H9 (cell line): ENCODE measurements at regions not wholly inside any gene's neighbourhood (a gene's known extent, or its start where the extent isn't known, plus 50 kb on each side); places are given as distances from the start of the nearest gene placed in this dataset.

Experiments
- DNase-seq: peaks from one replicate; pipeline ENCODE4 v3.0.0-alpha.2; 2017
- H2AFZ ChIP-seq: one replicate; pipeline ENCODE4 v1.6.1; 2013; ENCODE audit warnings: mild to moderate bottlenecking, low read length, control low read depth, moderate library complexity
- H2AK5ac ChIP-seq: 2 replicates; pipeline ENCODE4 v1.6.1; 2013; ENCODE audit warnings: low read length, control low read depth, mixed read lengths; ENCODE audit not compliant: insufficient read length
- H2BK120ac ChIP-seq: one replicate; pipeline ENCODE4 v1.6.1; 2013; ENCODE audit warnings: low read depth, mild to moderate bottlenecking, low read length, control low read depth, inconsistent platforms; ENCODE audit not compliant: poor library complexity, severe bottlenecking
- H2BK12ac ChIP-seq: 2 replicates; pipeline ENCODE4 v1.6.1; 2013; ENCODE audit warnings: low read length, control low read depth, mixed read lengths, low read depth; ENCODE audit not compliant: insufficient read length
- H2BK15ac ChIP-seq: 2 replicates; pipeline ENCODE4 v1.6.1; 2013; ENCODE audit warnings: low read depth, low read length, control low read depth
- H2BK20ac ChIP-seq: one replicate; pipeline ENCODE4 v1.6.1; 2013; ENCODE audit warnings: low read depth, mild to moderate bottlenecking, low read length, control low read depth, inconsistent platforms; ENCODE audit not compliant: poor library complexity, severe bottlenecking
- H2BK5ac ChIP-seq: 2 replicates; pipeline ENCODE4 v1.6.1; 2013; ENCODE audit warnings: low read length, control low read depth, mixed read lengths; ENCODE audit not compliant: insufficient read length
- H3K14ac ChIP-seq: 2 replicates; pipeline ENCODE4 v1.6.1; 2013; ENCODE audit warnings: low read length, control low read depth; ENCODE audit not compliant: insufficient read depth
- H3K18ac ChIP-seq: 2 replicates; pipeline ENCODE4 v1.6.1; 2013; ENCODE audit warnings: low read depth, mild to moderate bottlenecking, mixed read lengths, low read length, control low read depth; ENCODE audit not compliant: insufficient read length
- H3K23ac ChIP-seq: 2 replicates; pipeline ENCODE4 v1.6.1; 2013; ENCODE audit warnings: low read length, control low read depth, mixed read lengths, low read depth; ENCODE audit not compliant: insufficient read length
- H3K23me2 ChIP-seq: 2 replicates; pipeline ENCODE4 v1.6.1; 2013; ENCODE audit warnings: low read depth, mild to moderate bottlenecking, mixed read lengths, low read length, control low read depth; ENCODE audit not compliant: insufficient read length, poor library complexity, severe bottlenecking
- H3K27ac ChIP-seq: 2 replicates; pipeline ENCODE4 v1.5.1; 2013; ENCODE audit warnings: low read length, control low read depth, mixed read lengths, low read depth; ENCODE audit not compliant: insufficient read length
- H3K27me3 ChIP-seq: 2 replicates; pipeline ENCODE4 v1.6.1; 2013; ENCODE audit warnings: low read length, control low read depth, inconsistent platforms; ENCODE audit not compliant: insufficient read depth
- H3K4ac ChIP-seq: 2 replicates; pipeline ENCODE4 v1.6.1; 2013; ENCODE audit warnings: low read depth, mild to moderate bottlenecking, control low read depth, inconsistent platforms, low read length, moderate library complexity
- H3K4me1 ChIP-seq: 2 replicates; pipeline ENCODE4 v1.6.1; 2013; ENCODE audit warnings: low read length, control low read depth, inconsistent platforms; ENCODE audit not compliant: insufficient read depth
- H3K4me2 ChIP-seq: 2 replicates; pipeline ENCODE4 v1.6.1; 2013; ENCODE audit warnings: low read length, control low read depth, mixed read lengths; ENCODE audit not compliant: insufficient read length, insufficient read depth
- H3K56ac ChIP-seq: 2 replicates; pipeline ENCODE4 v1.6.1; 2013; ENCODE audit warnings: low read depth, mild to moderate bottlenecking, mixed read lengths, low read length, control low read depth; ENCODE audit not compliant: insufficient read length
- H3K79me1 ChIP-seq: 2 replicates; pipeline ENCODE4 v1.6.1; 2013; ENCODE audit warnings: low read depth, mild to moderate bottlenecking, moderate library complexity, low read length, control low read depth, inconsistent platforms; ENCODE audit not compliant: insufficient read depth, poor library complexity, severe bottlenecking
- H3K79me2 ChIP-seq: 2 replicates; pipeline ENCODE4 v1.6.1; 2013; ENCODE audit warnings: low read length, control low read depth, inconsistent platforms; ENCODE audit not compliant: insufficient read depth
- H3K9ac ChIP-seq: 2 replicates; pipeline ENCODE4 v1.6.1; 2013; ENCODE audit warnings: low read length, control low read depth, mixed read lengths; ENCODE audit not compliant: insufficient read length; ENCODE audit errors: extremely low read depth
- H3K9me3 ChIP-seq: one replicate; pipeline ENCODE4 v1.6.1; 2013; ENCODE audit warnings: low read depth, low read length, inconsistent platforms; ENCODE audit not compliant: control insufficient read depth
- H3T11ph ChIP-seq: one replicate; pipeline ENCODE4 v1.6.1; 2013; ENCODE audit warnings: mild to moderate bottlenecking, low read length, control low read depth, inconsistent platforms
- H4K20me1 ChIP-seq: one replicate; pipeline ENCODE4 v1.6.1; 2013; ENCODE audit not compliant: control insufficient read depth, insufficient read length, insufficient read depth
- H4K5ac ChIP-seq: 2 replicates; pipeline ENCODE4 v1.6.1; 2013; ENCODE audit warnings: low read depth, mild to moderate bottlenecking, mixed read lengths, low read length, control low read depth; ENCODE audit not compliant: insufficient read length
- H4K8ac ChIP-seq: replicated peaks from 2 replicates; pipeline ENCODE4 v1.6.1; 2013; ENCODE audit warnings: low read length, control low read depth, mixed read lengths, low read depth; ENCODE audit not compliant: insufficient read length
- H4K91ac ChIP-seq: 2 replicates; pipeline ENCODE4 v1.6.1; 2013; ENCODE audit warnings: low read depth, mild to moderate bottlenecking, moderate library complexity, mixed read lengths, low read length, control low read depth; ENCODE audit not compliant: insufficient read length
- H3K27ac Mint-ChIP-seq, 3 experiments: 2 replicates in 2 of 3; 3 replicates in 1 of 3; pipeline ENCODE4 v1.8.0; 2020 to 2021; ENCODE audit warnings: mixed read lengths in 3 of 3, mild to moderate bottlenecking in 1 of 3, moderate library complexity in 1 of 3
- H3K27me3 Mint-ChIP-seq: 2 replicates; pipeline ENCODE4 v1.8.0; 2021; ENCODE audit warnings: low read depth, mild to moderate bottlenecking, moderate library complexity, mixed read lengths
- H3K36me3 Mint-ChIP-seq, 3 experiments: 2 replicates in 2 of 3; 3 replicates in 1 of 3; pipeline ENCODE4 v1.8.0; 2020 to 2021; ENCODE audit warnings: low read depth in 3 of 3, mixed read lengths in 3 of 3; ENCODE audit not compliant: insufficient read depth in 1 of 3
- H3K4me1 Mint-ChIP-seq, 2 experiments: 2 replicates each; pipeline ENCODE4 v1.8.0; 2020; ENCODE audit warnings: mixed read lengths in 2 of 2
- H3K4me3 Mint-ChIP-seq, 2 experiments: 2 replicates in 1 of 2; 3 replicates in 1 of 2; pipeline ENCODE4 v1.8.0; 2020 to 2021; ENCODE audit warnings: mild to moderate bottlenecking in 2 of 2, mixed read lengths in 2 of 2, moderate library complexity in 1 of 2
- H3K9me3 Mint-ChIP-seq, 2 experiments: 2 replicates in 1 of 2; 3 replicates in 1 of 2; pipeline ENCODE4 v1.8.0; 2020; ENCODE audit warnings: mild to moderate bottlenecking in 2 of 2, mixed read lengths in 2 of 2, moderate library complexity in 1 of 2
- WGBS: extraction: QIAGEN DNeasy Blood & Tissue Kit; methylation state at CpG from one replicate; pipeline ENCODE4 v1.1.7; 2013; ENCODE audit warnings: missing lambda C conversion rate, low lambda C conversion rate, mixed read lengths; ENCODE audit not compliant: insufficient read length; ENCODE audit errors: extremely low coverage; 5-methylcytosine and 5-hydroxymethylcytosine counted together
- TF ChIP-seq, protein P1 (sequence below): fragments of 200-600 bp; sonication (generic); conservative IDR thresholded peaks from 3 replicates; pipeline ENCODE4 v1.8.0; 2021; ENCODE audit warnings: antibody characterized with exemption, mild to moderate bottlenecking

DNA sequence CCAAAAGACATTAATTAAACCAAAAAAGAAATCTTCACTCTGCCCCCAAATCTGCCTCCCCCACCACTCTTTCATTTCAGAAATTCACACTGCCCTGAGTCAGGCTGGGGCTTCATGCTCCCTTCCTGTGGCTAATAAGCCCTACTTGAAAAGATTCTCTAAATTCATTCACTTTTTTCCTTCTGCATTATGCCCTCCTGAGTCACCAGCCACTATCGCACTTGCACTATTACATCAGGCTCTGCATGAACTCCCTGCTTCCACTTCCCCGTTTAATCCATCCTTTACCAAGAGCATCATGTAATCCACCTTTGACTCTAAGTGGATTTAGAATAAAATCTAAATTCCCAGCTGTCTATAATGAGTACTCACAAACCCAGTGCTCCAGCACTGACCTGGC lies 295.4 kb upstream of the KLF3 start:
- DNase-seq = no peak
- Histone ChIP-seq H2AFZ (no peak overlapping the region), H2AK5ac (no peak overlapping the region), H4K5ac (no peak overlapping the region), H3K4ac (no peak overlapping the region), H3K79me1 (no peaks in the 10 kb centered on the region), H2BK120ac (no peak overlapping the region), H4K20me1 (no peaks in the 10 kb centered on the region), H3K14ac (no peak overlapping the region), H3K23ac (no peak overlapping the region), H3K9me3 (no peaks in the 10 kb centered on the region), H3K9ac (no peak overlapping the region), H3K18ac (no peak overlapping the region), H3K27ac (no peak overlapping the region), H3T11ph (no peak overlapping the region), H2BK12ac (no peak overlapping the region), H3K27me3 (no peaks in the 10 kb centered on the region), H3K4me2 (no peak overlapping the region), H2BK20ac (no peak overlapping the region), H2BK15ac (no peak overlapping the region), H4K91ac (no peak overlapping the region), H4K8ac (no peak overlapping the region), H3K79me2 (no peaks in the 10 kb centered on the region), H3K23me2 (no peaks in the 10 kb centered on the region), H2BK5ac (no peak overlapping the region), H3K56ac (no peak overlapping the region), H3K4me1 (no peaks in the 10 kb centered on the region)
- Mint-ChIP-seq H3K27me3 (no peaks in the 10 kb centered on the region; the same call in none of the 2 replicates), H3K4me3 (no peak overlapping the region), H3K27ac (no peak overlapping the region; a peak in 1 of 7 replicates), H3K9me3 (peaks cover 0 to 3% of the 10 kb centered on the region in 2 experiments; a peak in 2 of 5 replicates), H3K4me1 (no peaks in the 10 kb centered on the region), H3K36me3 (peaks cover 0 to 3% (median 0%) of the 10 kb centered on the region in 3 experiments; a peak in 2 of 7 replicates)
- no CpG with 5 or more reads among the region's 2 CpGs for WGBS
- TF ChIP-seq, protein P1, sequence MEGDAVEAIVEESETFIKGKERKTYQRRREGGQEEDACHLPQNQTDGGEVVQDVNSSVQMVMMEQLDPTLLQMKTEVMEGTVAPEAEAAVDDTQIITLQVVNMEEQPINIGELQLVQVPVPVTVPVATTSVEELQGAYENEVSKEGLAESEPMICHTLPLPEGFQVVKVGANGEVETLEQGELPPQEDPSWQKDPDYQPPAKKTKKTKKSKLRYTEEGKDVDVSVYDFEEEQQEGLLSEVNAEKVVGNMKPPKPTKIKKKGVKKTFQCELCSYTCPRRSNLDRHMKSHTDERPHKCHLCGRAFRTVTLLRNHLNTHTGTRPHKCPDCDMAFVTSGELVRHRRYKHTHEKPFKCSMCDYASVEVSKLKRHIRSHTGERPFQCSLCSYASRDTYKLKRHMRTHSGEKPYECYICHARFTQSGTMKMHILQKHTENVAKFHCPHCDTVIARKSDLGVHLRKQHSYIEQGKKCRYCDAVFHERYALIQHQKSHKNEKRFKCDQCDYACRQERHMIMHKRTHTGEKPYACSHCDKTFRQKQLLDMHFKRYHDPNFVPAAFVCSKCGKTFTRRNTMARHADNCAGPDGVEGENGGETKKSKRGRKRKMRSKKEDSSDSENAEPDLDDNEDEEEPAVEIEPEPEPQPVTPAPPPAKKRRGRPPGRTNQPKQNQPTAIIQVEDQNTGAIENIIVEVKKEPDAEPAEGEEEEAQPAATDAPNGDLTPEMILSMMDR = no peak
